Activated naive CD4-positive, alpha-beta T cell treated with anti-CD3 and anti-CD28 coated beads for 36 hours (primary cell): ENCODE measurements at regions not wholly inside any gene's neighbourhood (a gene's known extent, or its start where the extent isn't known, plus 50 kb on each side); places are given as distances from the start of the nearest gene placed in this dataset.
A peak's percentile ranks its signal among the peaks of the same experiment; 100 is the strongest.

ENCODE experiments used
- CTCF ChIA-PET: fragments of 350-600 bp; sonication (Branson Sonifier 250); formaldehyde crosslinking; loops from one replicate; lab custom pipeline; 2021; ENCODE audit warnings: antibody characterized with exemption; lab: Charles Lee
- DNase-seq: peaks from one replicate; pipeline ENCODE4 v3.0.0-alpha.2; 2020
- H3K27ac Mint-ChIP-seq: one replicate; pipeline ENCODE4 v1.8.0; 2021; ENCODE audit warnings: mild to moderate bottlenecking, mixed read lengths
- H3K27me3 Mint-ChIP-seq: one replicate; pipeline ENCODE4 v1.8.0; 2021; ENCODE audit warnings: low read depth, mixed read lengths
- H3K36me3 Mint-ChIP-seq: one replicate; pipeline ENCODE4 v1.8.0; 2021; ENCODE audit warnings: low read depth, mixed read lengths
- H3K4me1 Mint-ChIP-seq: one replicate; pipeline ENCODE4 v1.8.0; 2021; ENCODE audit warnings: low read depth, mixed read lengths
- H3K4me3 Mint-ChIP-seq: one replicate; pipeline ENCODE4 v1.8.0; 2021; ENCODE audit warnings: mild to moderate bottlenecking, moderate library complexity, mixed read lengths
- H3K9me3 Mint-ChIP-seq: one replicate; pipeline ENCODE4 v1.8.0; 2021; ENCODE audit warnings: mixed read lengths
- intact Hi-C: fragments of 100-400 bp; cut with micrococcal nuclease; formaldehyde crosslinking; loops from one replicate; pipeline ENCODE4 v1.15.1; 2023

- DNase-seq: no peak
- H3K36me3 Mint-ChIP-seq: no peaks in the 10 kb centered on the region
- no peaks in the 10 kb centered on the region for H3K27me3 Mint-ChIP-seq
- no peaks in the 10 kb centered on the region for H3K4me1 Mint-ChIP-seq
- H3K9me3 Mint-ChIP-seq: no peaks in the 10 kb centered on the region
- CTCF ChIA-PET: no interaction called here
- no peak overlapping the region for H3K27ac Mint-ChIP-seq
- H3K4me3 Mint-ChIP-seq: no peak overlapping the region
- intact Hi-C loops: no loop called here
Observed at GRCh38 chr5:158483281-158483860, 616.3 kb downstream of the EBF1 start.

GRCh38 chr5:158482125-158482524 is 617.6 kb downstream of the EBF1 start:
- Mint-ChIP-seq H3K36me3 (no peaks in the 10 kb centered on the region), H3K9me3 (no peaks in the 10 kb centered on the region), H3K4me3 (no peak overlapping the region), H3K27me3 (no peaks in the 10 kb centered on the region), H3K4me1 (peaks cover 2% of the 10 kb centered on the region), H3K27ac (no peak overlapping the region)
- no peak for DNase-seq
- CTCF ChIA-PET: no interaction called here
- intact Hi-C loops: no loop called here

- Mint-ChIP-seq H3K4me3 (no peak overlapping the region), H3K27me3 (no peaks in the 10 kb centered on the region), H3K36me3 (no peaks in the 10 kb centered on the region), H3K4me1 (peaks cover 2% of the 10 kb centered on the region), H3K27ac (no peak overlapping the region), H3K9me3 (no peaks in the 10 kb centered on the region)
- DNase-seq: no peak
- intact Hi-C loops: no loop called here
- CTCF ChIA-PET: interaction anchor here (0.6 to 1.3 kb wide), 3 partner anchors 46 to 403 kb away, joined by 3 to 8 read pairs (median 6); no protein-coding TSS in a partner anchor
Observed at GRCh38 chr5:158478139-158478538, 619.2 kb upstream of the CLINT1 start.

GRCh38 chr5:158477214-158477613 is 618.3 kb upstream of the CLINT1 start:
- Mint-ChIP-seq H3K9me3 (no peaks in the 10 kb centered on the region), H3K4me1 (peaks cover 2% of the 10 kb centered on the region), H3K27me3 (no peaks in the 10 kb centered on the region), H3K27ac (no peak overlapping the region), H3K4me3 (no peak overlapping the region), H3K36me3 (no peaks in the 10 kb centered on the region)
- CTCF ChIA-PET: interaction anchor here (0.6 to 1.3 kb wide), 2 partner anchors 46 to 402 kb away, joined by 3 to 6 read pairs; no protein-coding TSS in a partner anchor
- intact Hi-C loops: no loop called here
- DNase-seq: no peak

- no peak for DNase-seq
- peaks cover 3% of the 10 kb centered on the region for H3K4me1 Mint-ChIP-seq
- H3K4me3 Mint-ChIP-seq: no peak overlapping the region
- no peaks in the 10 kb centered on the region for H3K36me3 Mint-ChIP-seq
- no peak overlapping the region for H3K27ac Mint-ChIP-seq
- no peaks in the 10 kb centered on the region for H3K27me3 Mint-ChIP-seq
- CTCF ChIA-PET: no interaction called here
- no peaks in the 10 kb centered on the region for H3K9me3 Mint-ChIP-seq
- intact Hi-C loops: no loop called here
Observed at GRCh38 chr5:158473016-158473635, 614.2 kb upstream of the CLINT1 start.

GRCh38 chr5:158471535-158471924 is 612.6 kb upstream of the CLINT1 start:
- DNase-seq: no peak
- H3K4me1 Mint-ChIP-seq: peaks cover 2% of the 10 kb centered on the region
- no peaks in the 10 kb centered on the region for H3K27me3 Mint-ChIP-seq
- intact Hi-C loops: no loop called here
- H3K36me3 Mint-ChIP-seq: no peaks in the 10 kb centered on the region
- no peak overlapping the region for H3K27ac Mint-ChIP-seq
- H3K4me3 Mint-ChIP-seq: no peak overlapping the region
- CTCF ChIA-PET: no interaction called here
- no peaks in the 10 kb centered on the region for H3K9me3 Mint-ChIP-seq

GRCh38 chr5:158470764-158471534 is 612.0 kb upstream of the CLINT1 start:
- no peaks in the 10 kb centered on the region for H3K36me3 Mint-ChIP-seq
- no peak for DNase-seq
- no peaks in the 10 kb centered on the region for H3K27me3 Mint-ChIP-seq
- CTCF ChIA-PET: no interaction called here
- peaks cover 2% of the 10 kb centered on the region for H3K4me1 Mint-ChIP-seq
- intact Hi-C loops: no loop called here
- no peak overlapping the region for H3K4me3 Mint-ChIP-seq
- H3K9me3 Mint-ChIP-seq: no peaks in the 10 kb centered on the region
- H3K27ac Mint-ChIP-seq: no peak overlapping the region

GRCh38 chr5:158468444-158468843 is 609.5 kb upstream of the CLINT1 start:
- intact Hi-C loops: no loop called here
- CTCF ChIA-PET: no interaction called here
- no peak overlapping the region for H3K4me3 Mint-ChIP-seq
- no peaks in the 10 kb centered on the region for H3K36me3 Mint-ChIP-seq
- H3K27me3 Mint-ChIP-seq: no peaks in the 10 kb centered on the region
- no peak for DNase-seq
- H3K9me3 Mint-ChIP-seq: no peaks in the 10 kb centered on the region
- H3K4me1 Mint-ChIP-seq: peaks cover 14% of the 10 kb centered on the region
- H3K27ac Mint-ChIP-seq: no peak overlapping the region

- no peak overlapping the region for H3K27ac Mint-ChIP-seq
- CTCF ChIA-PET: no interaction called here
- peaks cover 14% of the 10 kb centered on the region for H3K4me1 Mint-ChIP-seq
- intact Hi-C loops: no loop called here
- no peaks in the 10 kb centered on the region for H3K36me3 Mint-ChIP-seq
- DNase-seq: no peak
- no peak overlapping the region for H3K4me3 Mint-ChIP-seq
- no peaks in the 10 kb centered on the region for H3K9me3 Mint-ChIP-seq
- no peaks in the 10 kb centered on the region for H3K27me3 Mint-ChIP-seq
Observed at GRCh38 chr5:158466191-158466590, 607.2 kb upstream of the CLINT1 start.

GRCh38 chr5:158465086-158465972 is 606.4 kb upstream of the CLINT1 start:
- H3K27ac Mint-ChIP-seq: no peak overlapping the region
- DNase-seq: no peak
- intact Hi-C loops: no loop called here
- H3K36me3 Mint-ChIP-seq: no peaks in the 10 kb centered on the region
- H3K9me3 Mint-ChIP-seq: no peaks in the 10 kb centered on the region
- H3K4me3 Mint-ChIP-seq: no peak overlapping the region
- H3K4me1 Mint-ChIP-seq: peaks cover 12% of the 10 kb centered on the region
- no peaks in the 10 kb centered on the region for H3K27me3 Mint-ChIP-seq
- CTCF ChIA-PET: interaction anchor here (1.2 kb wide), 1 partner anchor 31 kb away, joined by 4 read pairs; no protein-coding TSS in a partner anchor

GRCh38 chr5:158464383-158464782 is 605.4 kb upstream of the CLINT1 start:
- H3K27me3 Mint-ChIP-seq: no peaks in the 10 kb centered on the region
- no peaks in the 10 kb centered on the region for H3K36me3 Mint-ChIP-seq
- H3K27ac Mint-ChIP-seq: peak overlapping the region; percentile 28
- no peak overlapping the region for H3K4me3 Mint-ChIP-seq
- intact Hi-C loops: no loop called here
- no peaks in the 10 kb centered on the region for H3K9me3 Mint-ChIP-seq
- CTCF ChIA-PET: interaction anchor here (0.5 to 1.2 kb wide), 3 partner anchors 30 to 1527 kb away, joined by 3 to 4 read pairs (median 4); no protein-coding TSS in a partner anchor
- H3K4me1 Mint-ChIP-seq: peaks cover 12% of the 10 kb centered on the region
- DNase-seq: no peak

- Mint-ChIP-seq H3K9me3 (no peaks in the 10 kb centered on the region), H3K27ac (peak overlapping the region; percentile 28), H3K27me3 (no peaks in the 10 kb centered on the region), H3K4me3 (no peak overlapping the region), H3K36me3 (no peaks in the 10 kb centered on the region), H3K4me1 (peaks cover 12% of the 10 kb centered on the region)
- CTCF ChIA-PET: interaction anchor here (0.5 to 1.2 kb wide), 3 partner anchors 29 to 1527 kb away, joined by 3 to 4 read pairs (median 4); no protein-coding TSS in a partner anchor
- intact Hi-C loops: no loop called here
- peak; percentile 46 for DNase-seq
Observed at GRCh38 chr5:158463938-158464337, 605.0 kb upstream of the CLINT1 start.
